ENCODE measurements at regions not wholly inside any gene's neighbourhood (a gene's known extent, or its start where the extent isn't known, plus 50 kb on each side); places are given as distances from the start of the nearest gene placed in this dataset.
"Not testable (repeated sequence)": the region's sequence is repeated elsewhere in the genome, so short reads cannot be mapped to it uniquely, and the experiment has no call there.

DNA sequence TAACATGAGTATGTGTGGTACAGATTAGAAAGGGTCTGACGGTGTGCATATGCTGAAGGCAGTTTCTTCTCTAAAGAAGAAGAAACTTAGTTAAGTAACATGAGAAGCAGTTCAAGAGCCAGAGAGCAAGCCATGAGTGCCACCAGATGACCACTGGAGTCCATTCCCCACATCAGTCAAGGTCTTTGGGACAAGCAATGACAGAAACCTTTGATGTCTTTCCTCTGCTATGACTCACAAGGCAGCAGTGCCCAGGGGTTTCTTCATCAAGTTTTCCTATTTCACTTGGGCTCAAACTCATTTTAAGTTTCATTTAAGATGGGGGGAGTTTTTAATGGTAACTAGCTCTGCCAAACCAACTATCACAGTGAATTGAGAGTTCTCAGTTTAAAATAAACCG is 303.8 kb upstream of the TBX18 start:
- intact Hi-C loops (cut with DNase I): no loop called here
- no peak for ATAC-seq
- no peak for DNase-seq (ENCODE audit: missing footprints)

DNA sequence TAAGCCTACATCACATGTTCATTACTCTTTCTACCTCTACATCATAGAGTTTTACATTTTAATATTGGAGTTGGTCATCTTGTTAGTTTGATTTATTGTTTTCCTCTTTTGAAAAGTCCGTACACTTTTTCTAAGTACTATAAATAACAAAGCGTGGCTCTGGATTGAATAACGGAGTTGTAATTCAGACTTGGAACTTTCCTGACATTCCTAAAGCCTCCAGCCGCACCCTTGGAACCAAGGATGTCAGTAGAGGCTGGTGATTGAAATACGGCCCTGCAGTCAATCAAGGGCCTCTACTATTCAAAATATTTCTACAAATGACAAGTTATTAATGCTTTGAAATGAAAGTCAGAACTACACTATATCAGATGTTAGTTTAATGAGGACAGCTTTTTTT is 301.9 kb upstream of the TBX18 start:
- ATAC-seq: no peak
- no peak for DNase-seq (ENCODE audit: missing footprints)
- intact Hi-C loops (cut with DNase I): no loop called here

DNA sequence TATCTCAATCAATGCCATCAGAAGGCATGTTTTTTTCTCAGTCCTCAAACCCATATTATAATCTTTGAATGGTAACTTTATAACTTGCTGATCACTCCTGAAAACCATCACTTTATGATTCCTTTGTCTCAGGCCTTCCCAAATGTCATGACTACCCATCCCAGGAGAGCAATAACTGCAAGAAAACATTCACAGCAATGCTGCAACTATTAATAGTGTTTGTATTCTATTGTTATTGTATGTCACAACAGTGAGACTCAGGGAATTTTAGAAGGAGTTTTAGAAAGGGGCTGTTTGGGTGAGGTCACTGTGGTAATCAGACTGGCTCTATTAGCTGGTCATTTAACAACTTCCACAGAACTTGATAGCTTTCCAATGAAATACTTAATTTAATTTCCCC is 301.4 kb upstream of the TBX18 start:
- DNase-seq (ENCODE audit: missing footprints) (no peak), ATAC-seq (no peak)
- intact Hi-C loops (cut with DNase I): no loop called here

DNA sequence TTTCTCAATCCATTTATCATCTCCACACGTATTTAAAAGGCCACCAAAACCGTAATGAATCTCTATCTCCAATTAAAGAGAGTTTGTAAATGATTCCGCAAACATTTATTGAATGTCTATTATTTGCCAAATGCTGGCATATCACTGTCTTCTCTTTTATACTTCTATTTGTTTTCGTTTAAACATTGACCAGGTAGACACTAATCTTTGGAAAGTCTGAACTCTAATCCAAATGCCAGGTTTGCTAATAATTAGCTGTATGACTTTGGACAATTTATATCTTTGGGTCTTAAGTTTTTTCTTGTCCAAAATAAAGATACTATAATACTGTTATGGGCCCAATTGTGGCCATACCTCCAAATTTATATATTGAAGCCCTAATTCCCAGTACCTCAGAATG is 299.2 kb upstream of the TBX18 start:
- intact Hi-C loops (cut with DNase I): no loop called here
- no peak for ATAC-seq
- DNase-seq (ENCODE audit: missing footprints): no peak

DNA sequence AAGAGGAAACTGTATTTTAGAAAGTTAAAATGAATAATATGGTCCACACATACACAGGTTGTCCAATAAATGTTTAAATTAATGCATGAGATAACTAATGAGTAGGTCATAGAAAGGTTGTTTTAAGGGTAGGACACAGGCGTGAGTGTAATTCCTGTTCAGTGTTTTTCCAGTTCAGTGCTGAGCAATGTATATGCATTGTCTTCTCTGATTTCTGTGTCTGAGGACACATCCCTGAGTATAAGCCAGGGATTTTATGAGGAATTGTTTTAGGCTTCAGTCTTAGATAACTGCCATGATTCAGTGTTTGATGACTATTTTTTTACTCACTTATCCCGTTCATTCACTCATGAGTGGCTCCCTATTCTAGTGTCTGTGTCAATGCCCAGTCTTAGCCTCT is 298.5 kb upstream of the TBX18 start:
- no peak for ATAC-seq

DNA sequence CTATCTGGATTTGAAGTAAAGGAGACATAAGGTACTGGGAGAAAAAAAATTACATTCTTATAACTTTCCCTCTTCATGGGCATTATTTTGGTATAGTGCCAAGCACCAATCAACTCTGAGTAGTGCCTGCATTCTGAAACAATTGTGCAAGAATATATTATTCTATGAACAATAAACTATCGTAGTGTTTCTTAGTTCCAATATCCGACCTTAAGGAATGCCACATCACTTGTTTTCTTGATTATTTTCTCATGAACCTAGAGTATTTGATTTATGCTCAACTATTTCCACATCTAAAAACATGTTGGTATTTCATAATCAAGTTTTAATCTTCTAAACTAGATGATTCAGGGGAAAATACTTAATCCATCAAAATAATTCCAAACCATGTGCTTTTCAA is 294.4 kb upstream of the TBX18 start:
- ATAC-seq: no peak
- DNase-seq (ENCODE audit: missing footprints): no peak
- intact Hi-C loops (cut with DNase I): no loop called here

More for the DNA sequence above, 298.5 kb upstream of the TBX18 start:
- no peak for DNase-seq (ENCODE audit: missing footprints)
- intact Hi-C loops (cut with DNase I): no loop called here

DNA sequence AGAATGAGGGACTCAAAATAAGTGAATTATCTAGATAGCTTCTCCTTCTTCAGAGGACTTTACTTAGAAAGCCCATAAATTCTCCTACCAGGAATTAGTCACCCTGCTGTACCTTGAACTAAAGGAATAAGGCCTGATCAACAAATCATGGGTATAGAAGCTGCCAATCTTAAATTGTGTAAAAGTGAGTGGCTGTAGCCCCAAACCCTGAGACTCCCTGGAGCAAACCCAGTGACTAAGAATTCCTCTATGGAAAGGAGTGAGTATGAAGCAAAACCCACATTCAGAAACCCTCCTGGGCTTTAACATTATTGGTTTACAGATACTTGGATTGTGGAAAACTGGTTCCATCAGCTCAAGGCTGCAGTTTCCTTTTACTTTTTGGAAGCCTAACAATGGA is 285.8 kb upstream of the TBX18 start:
- intact Hi-C loops (cut with DNase I): no loop called here
- DNase-seq (ENCODE audit: missing footprints): no peak
- no peak for ATAC-seq

DNA sequence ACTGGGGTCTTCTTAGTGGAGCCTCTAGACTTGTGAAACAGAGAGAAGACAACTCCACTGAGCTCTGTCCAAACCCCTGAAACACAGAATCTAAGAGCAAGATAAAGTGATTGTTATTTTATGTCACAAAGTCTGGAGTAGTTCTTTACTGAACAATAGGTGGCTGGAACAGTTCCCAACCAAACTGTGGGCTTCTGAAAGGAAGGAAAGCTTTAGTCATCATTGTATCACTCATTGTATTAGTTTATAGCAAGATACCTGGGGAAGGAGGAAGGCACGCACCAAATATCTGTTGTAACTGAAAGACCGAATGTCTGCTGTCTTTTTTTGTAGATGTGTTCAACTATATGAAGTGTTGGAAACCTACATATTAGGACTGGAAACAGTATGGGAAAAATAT is 284.9 kb upstream of the TBX18 start:
- no peak for DNase-seq (ENCODE audit: missing footprints)
- ATAC-seq: no peak

DNA sequence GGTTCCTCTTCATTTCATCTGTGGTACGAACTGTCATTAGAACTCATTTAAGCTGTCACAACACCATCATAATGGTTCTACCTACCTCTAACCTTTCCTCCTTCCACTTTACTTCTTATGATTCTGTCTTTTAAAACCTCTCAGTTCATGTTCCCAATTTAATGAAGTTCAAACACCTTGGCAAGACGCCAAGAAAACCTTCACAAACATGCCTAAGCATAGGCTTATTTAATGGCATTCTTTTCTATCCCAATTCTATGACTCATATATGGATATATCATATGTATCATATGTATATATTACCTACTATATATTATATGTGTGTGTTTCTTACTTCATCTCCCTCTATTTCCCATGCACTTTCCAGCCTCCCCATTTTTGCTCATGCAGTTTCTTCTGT is 283.4 kb upstream of the TBX18 start:
- ATAC-seq (no peak), DNase-seq (ENCODE audit: missing footprints) (no peak)
- intact Hi-C loops (cut with DNase I): no loop called here

More for the DNA sequence above, 284.9 kb upstream of the TBX18 start:
- intact Hi-C loops (cut with DNase I): no loop called here

DNA sequence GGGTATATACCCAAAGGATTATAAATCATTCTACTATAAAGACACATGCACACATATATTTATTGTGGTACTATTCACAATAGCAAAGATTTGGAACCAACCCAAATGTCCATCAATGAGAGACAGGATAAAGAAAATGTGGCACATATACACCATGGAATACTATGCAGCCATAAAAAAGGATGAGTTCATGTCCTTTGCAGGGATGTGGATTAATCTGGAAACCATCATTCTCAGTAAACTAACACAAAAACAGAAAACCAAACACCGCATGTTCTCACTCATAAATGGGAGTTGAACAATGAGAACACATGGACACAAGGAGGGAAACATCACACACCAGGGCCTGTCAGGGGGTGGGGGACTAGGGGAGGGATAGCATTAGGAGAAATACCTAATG is 281.4 kb upstream of the TBX18 start:
- ATAC-seq; intact Hi-C loops (cut with DNase I): not testable (repeated sequence)

DNA sequence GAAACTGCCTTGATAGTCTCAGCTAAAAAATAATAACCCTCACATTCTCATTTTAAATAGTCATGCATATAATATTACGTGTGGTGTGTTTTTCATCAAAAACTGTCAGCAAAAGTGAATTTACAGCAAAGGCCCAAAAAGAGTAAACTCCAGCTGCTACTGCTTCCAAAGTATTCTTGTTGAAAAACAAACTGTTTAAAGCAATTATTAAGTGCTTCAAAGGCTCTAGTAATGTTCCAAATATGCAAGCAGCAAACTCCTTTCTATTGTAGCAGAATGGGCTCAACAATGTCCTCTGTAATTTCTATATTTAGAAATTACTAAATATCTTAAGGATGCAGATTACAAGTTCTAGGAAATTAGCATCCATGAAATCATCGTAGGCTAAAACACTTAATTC is 280.0 kb upstream of the TBX18 start:
- intact Hi-C loops (cut with DNase I): no loop called here
- ATAC-seq (no peak), DNase-seq (ENCODE audit: missing footprints) (no peak)

More for the DNA sequence above, 281.4 kb upstream of the TBX18 start:
- not testable (repeated sequence) for DNase-seq (ENCODE audit: missing footprints)

DNA sequence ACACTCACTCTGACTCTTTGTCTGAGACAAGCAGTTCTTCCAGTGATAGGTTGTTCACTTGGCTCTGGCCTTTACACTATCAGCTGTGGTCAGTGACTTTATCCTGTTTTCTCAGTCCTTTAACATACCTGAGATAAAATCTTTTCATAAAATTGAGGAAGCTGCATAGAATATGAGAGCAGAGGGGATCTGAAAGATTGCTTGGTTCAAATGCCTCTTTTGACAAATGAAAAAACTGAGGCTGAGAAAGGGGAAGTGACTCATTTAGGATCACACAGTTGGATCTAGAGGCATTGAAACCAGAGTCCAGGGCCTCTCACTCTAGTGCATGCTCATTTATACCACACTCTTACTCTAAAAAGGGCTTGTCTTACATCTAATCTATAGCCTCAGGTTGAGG is 277.0 kb upstream of the TBX18 start:
- ATAC-seq (no peak), DNase-seq (ENCODE audit: missing footprints) (no peak)
- intact Hi-C loops (cut with DNase I): no loop called here

DNA sequence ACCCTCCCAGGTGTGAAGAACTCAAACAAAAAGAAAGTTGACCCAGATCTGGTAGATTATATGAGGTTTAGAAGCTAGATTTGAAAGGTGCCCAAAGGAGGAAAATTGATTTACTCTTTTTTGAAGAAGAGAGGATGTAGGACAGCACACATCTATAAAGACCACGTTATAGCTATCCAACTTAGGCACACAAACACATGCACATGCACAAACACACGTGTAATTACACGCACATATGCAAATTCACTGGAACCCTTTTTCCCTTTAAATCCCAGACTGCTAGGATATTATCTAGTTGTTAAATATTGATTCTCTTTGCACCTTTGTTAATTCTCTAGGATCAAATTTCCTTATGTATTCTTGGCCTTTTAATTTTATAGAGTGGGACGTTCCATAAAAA is 272.8 kb upstream of the TBX18 start:
- no peak for DNase-seq (ENCODE audit: missing footprints)

DNA sequence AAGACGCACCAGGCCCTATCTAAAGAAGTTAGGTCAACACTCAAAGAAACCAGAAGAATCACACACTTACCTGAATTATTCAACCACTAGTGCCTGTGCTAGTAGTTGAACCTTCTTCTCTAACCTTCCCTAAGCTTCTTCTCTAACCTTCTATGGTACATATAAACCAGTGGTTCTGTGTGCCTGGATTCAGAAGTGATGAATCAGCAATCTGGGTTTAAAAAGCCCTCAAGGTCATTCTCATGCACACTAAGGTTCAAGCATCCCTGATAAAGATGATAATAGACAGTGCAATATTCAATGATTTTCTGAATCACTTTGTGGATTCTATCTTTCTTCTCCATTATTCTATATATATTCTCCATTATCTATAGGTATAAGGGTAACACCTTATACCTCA is 271.4 kb upstream of the TBX18 start:
- intact Hi-C loops (cut with DNase I): no loop called here
- DNase-seq (ENCODE audit: missing footprints) (no peak), ATAC-seq (no peak)

More for the DNA sequence above, 272.8 kb upstream of the TBX18 start:
- ATAC-seq: no peak
- intact Hi-C loops (cut with DNase I): no loop called here

DNA sequence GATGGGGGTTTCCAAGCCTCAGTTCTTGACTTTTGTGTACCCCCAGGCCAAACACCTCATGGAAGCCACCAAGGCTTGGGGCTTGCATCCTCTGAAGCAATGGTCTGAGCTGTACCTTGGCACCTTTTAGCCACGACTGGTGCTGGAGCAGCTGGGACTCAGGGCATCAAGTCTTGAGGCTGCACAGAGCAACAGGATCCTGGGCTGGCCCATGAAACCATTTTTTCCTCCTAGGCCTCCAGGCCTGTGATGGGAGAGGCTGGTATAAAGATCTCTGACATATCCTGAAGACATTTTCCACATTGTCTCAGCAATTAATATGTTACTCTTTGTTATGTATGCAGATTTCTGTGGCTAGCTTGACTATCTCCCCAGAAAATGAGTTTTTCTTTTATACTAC is 269.1 kb upstream of the TBX18 start:
- no peak for ATAC-seq
- intact Hi-C loops (cut with DNase I): no loop called here
- DNase-seq (ENCODE audit: missing footprints): no peak

DNA sequence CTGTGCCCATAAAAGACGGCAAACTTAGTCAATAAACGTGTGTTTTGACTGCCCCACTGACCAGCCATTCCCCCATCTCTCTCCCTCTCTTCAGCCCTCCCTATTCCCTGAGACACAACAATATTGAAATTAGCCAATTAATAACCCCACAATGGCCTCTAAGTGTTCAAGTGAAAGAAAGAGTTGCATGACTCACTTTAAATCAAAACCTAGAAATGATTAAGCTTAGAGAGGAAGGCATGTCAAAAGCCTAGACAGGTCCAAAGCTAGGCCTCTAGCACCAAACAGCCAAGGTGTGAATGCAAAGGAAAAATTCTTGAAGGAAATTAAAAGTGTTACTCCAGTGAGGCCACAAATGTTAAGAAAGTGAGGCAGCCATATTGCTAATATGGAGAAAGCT is 261.6 kb upstream of the TBX18 start:
- intact Hi-C loops (cut with DNase I): no loop called here
- no peak for DNase-seq (ENCODE audit: missing footprints)
- no peak for ATAC-seq

DNA sequence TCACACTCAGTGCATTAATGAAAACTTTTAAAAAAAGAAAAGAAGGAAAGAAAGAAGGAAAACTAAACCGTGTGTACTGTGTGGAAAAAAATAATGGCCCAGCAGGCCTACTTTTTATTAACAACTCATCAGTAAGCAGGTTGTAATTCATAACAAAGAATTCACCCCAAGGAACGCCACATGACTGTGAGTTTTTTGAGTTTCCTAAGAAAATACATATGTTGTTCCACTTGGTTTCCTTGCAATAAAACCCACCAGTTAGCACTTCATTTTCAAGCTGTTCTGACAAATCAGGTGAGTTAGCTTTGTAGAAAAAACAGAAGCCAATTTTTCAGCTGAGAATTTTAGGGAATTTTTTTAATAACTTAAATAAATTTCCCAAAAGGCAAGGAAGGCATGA is 259.3 kb upstream of the TBX18 start:
- no peak for ATAC-seq
- DNase-seq (ENCODE audit: missing footprints): no peak
- intact Hi-C loops (cut with DNase I): no loop called here

DNA sequence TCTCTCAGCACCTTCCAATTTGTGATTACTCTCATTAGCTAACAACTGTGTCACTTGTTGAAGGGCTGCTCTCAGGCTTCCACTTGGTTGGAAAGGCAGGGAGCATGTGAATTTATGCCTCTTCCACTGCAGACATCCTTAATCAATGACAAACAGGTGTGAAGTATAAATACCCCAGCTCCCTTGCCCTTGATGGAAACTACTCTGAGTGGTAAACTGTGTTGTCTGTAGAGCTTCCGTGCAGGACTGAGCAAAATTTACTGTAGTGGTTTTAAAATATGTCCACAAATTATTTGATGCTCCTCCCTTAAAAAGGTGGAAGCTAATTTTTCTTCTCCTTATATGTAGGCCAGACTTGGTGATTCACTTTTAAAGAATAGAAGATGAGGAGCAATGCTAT is 253.0 kb upstream of the TBX18 start:
- intact Hi-C loops (cut with DNase I): loop anchor here (10.0 kb wide), 1 partner anchor 243 kb away; no protein-coding TSS in a partner anchor
- ATAC-seq: no peak
- DNase-seq (ENCODE audit: missing footprints): no peak

DNA sequence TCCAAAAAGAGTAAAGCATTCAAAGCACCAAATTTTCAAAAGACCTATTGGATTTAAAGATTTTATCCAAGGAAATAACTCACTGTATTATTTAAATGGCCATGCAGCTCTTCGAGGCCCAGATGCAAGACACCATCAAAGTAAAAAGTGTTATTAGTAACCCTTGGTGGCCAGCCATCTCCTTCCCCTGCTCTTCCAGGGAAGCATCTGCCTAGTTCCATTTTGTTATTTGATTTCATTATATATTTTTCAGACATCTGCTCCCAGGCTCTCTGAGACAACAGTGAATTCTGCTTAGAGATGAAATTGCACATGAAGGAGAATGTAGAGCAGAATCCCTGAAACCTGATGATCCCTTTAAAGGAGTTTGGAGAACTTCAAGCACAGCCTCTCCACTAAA is 252.3 kb upstream of the TBX18 start:
- intact Hi-C loops (cut with DNase I): loop anchor here (10.0 kb wide), 1 partner anchor 242 kb away; no protein-coding TSS in a partner anchor
- ATAC-seq (no peak), DNase-seq (ENCODE audit: missing footprints) (no peak)

DNA sequence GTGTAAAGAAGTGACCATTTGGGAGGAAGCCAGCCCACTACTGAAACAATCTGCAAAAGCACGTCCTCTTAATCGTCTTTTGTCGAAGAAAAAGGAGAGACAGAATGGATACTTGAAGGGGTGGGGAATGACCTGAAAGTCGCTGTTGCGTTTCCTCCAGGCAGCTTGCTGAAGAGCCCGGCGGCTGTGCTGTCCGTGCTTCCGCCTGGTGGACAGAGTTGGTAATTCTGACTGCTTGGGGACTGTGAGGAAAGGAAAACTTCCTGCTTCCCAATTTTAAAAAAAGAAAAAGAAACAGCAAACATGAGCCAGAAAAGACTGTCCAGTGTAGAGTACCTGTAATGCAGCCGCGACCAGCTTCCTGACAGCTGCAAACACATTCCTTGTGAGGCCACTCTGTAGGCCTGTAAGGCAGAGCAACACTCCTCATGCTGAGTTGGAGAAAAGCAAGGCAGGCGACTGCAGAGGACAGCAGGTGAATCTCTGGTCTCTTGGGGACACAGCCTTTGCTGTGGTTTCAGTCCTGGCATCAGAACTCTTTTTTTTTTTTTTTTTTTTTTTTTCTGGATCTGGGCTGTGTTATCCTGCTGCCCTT is 251.1 kb upstream of the TBX18 start:
- peak; percentile 87 for ATAC-seq

DNA sequence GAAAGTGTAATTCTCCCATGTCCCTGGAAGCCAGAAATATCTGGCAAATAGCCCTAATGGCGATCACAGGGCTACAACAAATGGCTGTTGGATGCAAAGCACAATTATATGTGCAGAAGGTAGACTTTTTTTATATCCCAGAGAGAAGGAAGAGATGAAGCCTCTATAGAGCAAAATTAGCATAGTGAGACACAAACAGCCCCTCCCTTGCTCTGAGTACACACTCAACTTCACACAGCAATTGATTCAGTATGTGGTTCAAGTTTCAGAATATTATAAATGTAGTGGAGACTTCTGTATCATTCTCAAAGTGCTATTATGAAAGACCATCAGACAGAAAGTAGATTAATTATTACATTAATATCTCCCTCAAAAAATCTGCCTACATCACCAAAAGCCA is 246.5 kb upstream of the TBX18 start:
- DNase-seq (ENCODE audit: missing footprints): no peak
- no peak for ATAC-seq
- intact Hi-C loops (cut with DNase I): loop anchor here (10.0 kb wide), 1 partner anchor 236 kb away; no protein-coding TSS in a partner anchor

More for the DNA sequence above, 251.1 kb upstream of the TBX18 start:
- peak; percentile 68 for DNase-seq (ENCODE audit: missing footprints)
- intact Hi-C loops (cut with DNase I): loop anchor here (10.0 kb wide), 1 partner anchor 241 kb away; no protein-coding TSS in a partner anchor

Measured in Right ventricle myocardium inferior (tissue), 1 donor.